ENCODE measurements at regions not wholly inside any gene's neighbourhood (a gene's known extent, or its start where the extent isn't known, plus 50 kb on each side); places are given as distances from the start of the nearest gene placed in this dataset.

GRCh38 chr16:77133706-77134105 lies 57.3 kb upstream of the MON1B start:
- H3K4me3 ChIP-seq (ENCODE audit: low read length), result no peak overlapping the region
- no peak for TF ChIP-seq CTCF (IDR thresholded peaks at IDR 0.05; ENCODE audit: insufficient read depth, low read depth, low read length, missing control alignments)
- DNase-seq (ENCODE audit: low read depth), result no peak

- no peak for TF ChIP-seq CTCF (IDR thresholded peaks at IDR 0.05; ENCODE audit: insufficient read depth, low read depth, low read length, missing control alignments)
- no peak overlapping the region for H3K4me3 ChIP-seq (ENCODE audit: low read length)
- DNase-seq (ENCODE audit: low read depth), result no peak
Measured at GRCh38 chr16:77137045-77137444, 53.9 kb upstream of the MON1B start.
